H9 (cell line): ENCODE measurements at regions not wholly inside any gene's neighbourhood (a gene's known extent, or its start where the extent isn't known, plus 50 kb on each side); places are given as distances from the start of the nearest gene placed in this dataset.

Experiments used
- DNase-seq: peaks from one replicate; pipeline ENCODE4 v3.0.0-alpha.2; 2017
- H2AFZ ChIP-seq: one replicate; pipeline ENCODE4 v1.6.1; 2013; ENCODE audit warnings: mild to moderate bottlenecking, low read length, control low read depth, moderate library complexity
- H2AK5ac ChIP-seq: 2 replicates; pipeline ENCODE4 v1.6.1; 2013; ENCODE audit warnings: low read length, control low read depth, mixed read lengths; ENCODE audit not compliant: insufficient read length
- H2BK120ac ChIP-seq: one replicate; pipeline ENCODE4 v1.6.1; 2013; ENCODE audit warnings: low read depth, mild to moderate bottlenecking, low read length, control low read depth, inconsistent platforms; ENCODE audit not compliant: poor library complexity, severe bottlenecking
- H2BK12ac ChIP-seq: 2 replicates; pipeline ENCODE4 v1.6.1; 2013; ENCODE audit warnings: low read length, control low read depth, mixed read lengths, low read depth; ENCODE audit not compliant: insufficient read length
- H2BK15ac ChIP-seq: 2 replicates; pipeline ENCODE4 v1.6.1; 2013; ENCODE audit warnings: low read depth, low read length, control low read depth
- H2BK20ac ChIP-seq: one replicate; pipeline ENCODE4 v1.6.1; 2013; ENCODE audit warnings: low read depth, mild to moderate bottlenecking, low read length, control low read depth, inconsistent platforms; ENCODE audit not compliant: poor library complexity, severe bottlenecking
- H2BK5ac ChIP-seq: 2 replicates; pipeline ENCODE4 v1.6.1; 2013; ENCODE audit warnings: low read length, control low read depth, mixed read lengths; ENCODE audit not compliant: insufficient read length
- H3K14ac ChIP-seq: 2 replicates; pipeline ENCODE4 v1.6.1; 2013; ENCODE audit warnings: low read length, control low read depth; ENCODE audit not compliant: insufficient read depth
- H3K18ac ChIP-seq: 2 replicates; pipeline ENCODE4 v1.6.1; 2013; ENCODE audit warnings: low read depth, mild to moderate bottlenecking, mixed read lengths, low read length, control low read depth; ENCODE audit not compliant: insufficient read length
- H3K23ac ChIP-seq: 2 replicates; pipeline ENCODE4 v1.6.1; 2013; ENCODE audit warnings: low read length, control low read depth, mixed read lengths, low read depth; ENCODE audit not compliant: insufficient read length
- H3K23me2 ChIP-seq: 2 replicates; pipeline ENCODE4 v1.6.1; 2013; ENCODE audit warnings: low read depth, mild to moderate bottlenecking, mixed read lengths, low read length, control low read depth; ENCODE audit not compliant: insufficient read length, poor library complexity, severe bottlenecking
- H3K27ac ChIP-seq: 2 replicates; pipeline ENCODE4 v1.5.1; 2013; ENCODE audit warnings: low read length, control low read depth, mixed read lengths, low read depth; ENCODE audit not compliant: insufficient read length
- H3K27me3 ChIP-seq: 2 replicates; pipeline ENCODE4 v1.6.1; 2013; ENCODE audit warnings: low read length, control low read depth, inconsistent platforms; ENCODE audit not compliant: insufficient read depth
- H3K4ac ChIP-seq: 2 replicates; pipeline ENCODE4 v1.6.1; 2013; ENCODE audit warnings: low read depth, mild to moderate bottlenecking, control low read depth, inconsistent platforms, low read length, moderate library complexity
- H3K4me1 ChIP-seq: 2 replicates; pipeline ENCODE4 v1.6.1; 2013; ENCODE audit warnings: low read length, control low read depth, inconsistent platforms; ENCODE audit not compliant: insufficient read depth
- H3K4me2 ChIP-seq: 2 replicates; pipeline ENCODE4 v1.6.1; 2013; ENCODE audit warnings: low read length, control low read depth, mixed read lengths; ENCODE audit not compliant: insufficient read length, insufficient read depth
- H3K56ac ChIP-seq: 2 replicates; pipeline ENCODE4 v1.6.1; 2013; ENCODE audit warnings: low read depth, mild to moderate bottlenecking, mixed read lengths, low read length, control low read depth; ENCODE audit not compliant: insufficient read length
- H3K79me1 ChIP-seq: 2 replicates; pipeline ENCODE4 v1.6.1; 2013; ENCODE audit warnings: low read depth, mild to moderate bottlenecking, moderate library complexity, low read length, control low read depth, inconsistent platforms; ENCODE audit not compliant: insufficient read depth, poor library complexity, severe bottlenecking
- H3K79me2 ChIP-seq: 2 replicates; pipeline ENCODE4 v1.6.1; 2013; ENCODE audit warnings: low read length, control low read depth, inconsistent platforms; ENCODE audit not compliant: insufficient read depth
- H3K9ac ChIP-seq: 2 replicates; pipeline ENCODE4 v1.6.1; 2013; ENCODE audit warnings: low read length, control low read depth, mixed read lengths; ENCODE audit not compliant: insufficient read length; ENCODE audit errors: extremely low read depth
- H3K9me3 ChIP-seq: one replicate; pipeline ENCODE4 v1.6.1; 2013; ENCODE audit warnings: low read depth, low read length, inconsistent platforms; ENCODE audit not compliant: control insufficient read depth
- H3T11ph ChIP-seq: one replicate; pipeline ENCODE4 v1.6.1; 2013; ENCODE audit warnings: mild to moderate bottlenecking, low read length, control low read depth, inconsistent platforms
- H4K20me1 ChIP-seq: one replicate; pipeline ENCODE4 v1.6.1; 2013; ENCODE audit not compliant: control insufficient read depth, insufficient read length, insufficient read depth
- H4K5ac ChIP-seq: 2 replicates; pipeline ENCODE4 v1.6.1; 2013; ENCODE audit warnings: low read depth, mild to moderate bottlenecking, mixed read lengths, low read length, control low read depth; ENCODE audit not compliant: insufficient read length
- H4K8ac ChIP-seq: replicated peaks from 2 replicates; pipeline ENCODE4 v1.6.1; 2013; ENCODE audit warnings: low read length, control low read depth, mixed read lengths, low read depth; ENCODE audit not compliant: insufficient read length
- H4K91ac ChIP-seq: 2 replicates; pipeline ENCODE4 v1.6.1; 2013; ENCODE audit warnings: low read depth, mild to moderate bottlenecking, moderate library complexity, mixed read lengths, low read length, control low read depth; ENCODE audit not compliant: insufficient read length
- H3K27ac Mint-ChIP-seq, 3 experiments: 2 replicates in 2 of 3; 3 replicates in 1 of 3; pipeline ENCODE4 v1.8.0; 2020 to 2021; ENCODE audit warnings: mixed read lengths in 3 of 3, mild to moderate bottlenecking in 1 of 3, moderate library complexity in 1 of 3
- H3K27me3 Mint-ChIP-seq: 2 replicates; pipeline ENCODE4 v1.8.0; 2021; ENCODE audit warnings: low read depth, mild to moderate bottlenecking, moderate library complexity, mixed read lengths
- H3K36me3 Mint-ChIP-seq, 3 experiments: 2 replicates in 2 of 3; 3 replicates in 1 of 3; pipeline ENCODE4 v1.8.0; 2020 to 2021; ENCODE audit warnings: low read depth in 3 of 3, mixed read lengths in 3 of 3; ENCODE audit not compliant: insufficient read depth in 1 of 3
- H3K4me1 Mint-ChIP-seq, 2 experiments: 2 replicates each; pipeline ENCODE4 v1.8.0; 2020; ENCODE audit warnings: mixed read lengths in 2 of 2
- H3K4me3 Mint-ChIP-seq, 2 experiments: 2 replicates in 1 of 2; 3 replicates in 1 of 2; pipeline ENCODE4 v1.8.0; 2020 to 2021; ENCODE audit warnings: mild to moderate bottlenecking in 2 of 2, mixed read lengths in 2 of 2, moderate library complexity in 1 of 2
- H3K9me3 Mint-ChIP-seq, 2 experiments: 2 replicates in 1 of 2; 3 replicates in 1 of 2; pipeline ENCODE4 v1.8.0; 2020; ENCODE audit warnings: mild to moderate bottlenecking in 2 of 2, mixed read lengths in 2 of 2, moderate library complexity in 1 of 2
- CTCF ChIP-seq: fragments of 200-600 bp; sonication (generic); conservative IDR thresholded peaks from 3 replicates; pipeline ENCODE4 v1.8.0; 2021; ENCODE audit warnings: antibody characterized with exemption, mild to moderate bottlenecking
- WGBS: extraction: QIAGEN DNeasy Blood & Tissue Kit; methylation state at CpG from one replicate; pipeline ENCODE4 v1.1.7; 2013; ENCODE audit warnings: missing lambda C conversion rate, low lambda C conversion rate, mixed read lengths; ENCODE audit not compliant: insufficient read length; ENCODE audit errors: extremely low coverage; 5-methylcytosine and 5-hydroxymethylcytosine counted together

GRCh38 chr6:151709329-151709728 is 98.2 kb upstream of the ESR1 start:
- Histone ChIP-seq H4K91ac (no peak overlapping the region), H3K9ac (no peak overlapping the region), H3K79me2 (no peaks in the 10 kb centered on the region), H2AFZ (no peak overlapping the region), H3K9me3 (no peaks in the 10 kb centered on the region), H3K4me2 (no peak overlapping the region), H3K27ac (no peak overlapping the region), H4K5ac (no peak overlapping the region), H2BK20ac (no peak overlapping the region), H2BK5ac (no peak overlapping the region), H3K56ac (no peak overlapping the region), H3T11ph (no peak overlapping the region), H3K14ac (no peak overlapping the region), H2BK120ac (no peak overlapping the region), H3K23me2 (no peaks in the 10 kb centered on the region), H4K8ac (no peak overlapping the region), H3K4me1 (no peaks in the 10 kb centered on the region), H3K4ac (no peak overlapping the region), H3K23ac (no peak overlapping the region), H4K20me1 (no peaks in the 10 kb centered on the region), H3K27me3 (no peaks in the 10 kb centered on the region), H3K18ac (no peak overlapping the region), H2BK12ac (no peak overlapping the region), H2AK5ac (no peak overlapping the region), H2BK15ac (no peak overlapping the region), H3K79me1 (no peaks in the 10 kb centered on the region)
- no peak for DNase-seq
- H3K27me3 Mint-ChIP-seq: peaks cover 4% of the 10 kb centered on the region; the same call in 1 of the 2 replicates
- no peak for TF ChIP-seq CTCF
- H3K4me1 Mint-ChIP-seq: no peaks in the 10 kb centered on the region
- no CpG with 5 or more reads among the region's 3 CpGs for whole genome bisulfite sequencing
- peaks cover 27 to 30% of the 10 kb centered on the region in 2 experiments for H3K9me3 Mint-ChIP-seq
- H3K27ac Mint-ChIP-seq: no peak overlapping the region
- peaks cover 2 to 16% (median 8%) of the 10 kb centered on the region in 3 experiments; a peak in 6 of 7 replicates for H3K36me3 Mint-ChIP-seq
- no peak overlapping the region for H3K4me3 Mint-ChIP-seq
